ENCODE measurements at regions not wholly inside any gene's neighbourhood (a gene's known extent, or its start where the extent isn't known, plus 50 kb on each side); places are given as distances from the start of the nearest gene placed in this dataset.

GRCh38 chr11:27907091-27907490, 200.9 kb downstream of the KIF18A start:
- no peak for DNase-seq (ENCODE audit: low read depth, low spot score)

GRCh38 chr11:27904358-27905055, 203.4 kb downstream of the KIF18A start:
- DNase-seq (ENCODE audit: low read depth, low spot score): no peak

- no peak for DNase-seq (ENCODE audit: low read depth, low spot score)
These were observed 202.8 kb upstream of the BDNF start for GRCh38 chr11:27902981-27903624.

- no peak for DNase-seq (ENCODE audit: low read depth, low spot score)
These were observed 197.9 kb upstream of the BDNF start for GRCh38 chr11:27898166-27898565.

- DNase-seq (ENCODE audit: low read depth, low spot score): no peak
These were observed 195.8 kb upstream of the BDNF start for GRCh38 chr11:27896096-27896495.

- DNase-seq (ENCODE audit: low read depth, low spot score): no peak
These were observed 194.3 kb upstream of the BDNF start for GRCh38 chr11:27894552-27894951.

- no peak for DNase-seq (ENCODE audit: low read depth, low spot score)
These were observed 186.6 kb upstream of the BDNF start for GRCh38 chr11:27886857-27887256.

GRCh38 chr11:27882066-27882697, 181.9 kb upstream of the BDNF start:
- DNase-seq (ENCODE audit: low read depth, low spot score): no peak

- DNase-seq (ENCODE audit: low read depth, low spot score): no peak
These were observed 175.8 kb upstream of the BDNF start for GRCh38 chr11:27875831-27876775.

GRCh38 chr11:27874998-27875830, 175.0 kb upstream of the BDNF start:
- DNase-seq (ENCODE audit: low read depth, low spot score): no peak

- DNase-seq (ENCODE audit: low read depth, low spot score): no peak
These were observed 173.4 kb upstream of the BDNF start for GRCh38 chr11:27873664-27874063.

GRCh38 chr11:27871056-27871455, 170.8 kb upstream of the BDNF start:
- no peak for DNase-seq (ENCODE audit: low read depth, low spot score)

- DNase-seq (ENCODE audit: low read depth, low spot score): no peak
These were observed 169.4 kb upstream of the BDNF start for GRCh38 chr11:27869701-27870100.

- DNase-seq (ENCODE audit: low read depth, low spot score): no peak
These were observed 168.5 kb upstream of the BDNF start for GRCh38 chr11:27868709-27869108.

- DNase-seq (ENCODE audit: low read depth, low spot score): no peak
These were observed 168.0 kb upstream of the BDNF start for GRCh38 chr11:27868226-27868625.

GRCh38 chr11:27865105-27865504, 164.8 kb upstream of the BDNF start:
- DNase-seq (ENCODE audit: low read depth, low spot score): no peak

- no peak for DNase-seq (ENCODE audit: low read depth, low spot score)
These were observed 164.4 kb upstream of the BDNF start for GRCh38 chr11:27864611-27865010.

- no peak for DNase-seq (ENCODE audit: low read depth, low spot score)
These were observed 163.8 kb upstream of the BDNF start for GRCh38 chr11:27864091-27864491.

GRCh38 chr11:27863637-27864036, 163.4 kb upstream of the BDNF start:
- no peak for DNase-seq (ENCODE audit: low read depth, low spot score)

GRCh38 chr11:27861706-27862430, 161.6 kb upstream of the BDNF start:
- DNase-seq (ENCODE audit: low read depth, low spot score): no peak
